AG04450 (cell line): ENCODE measurements at regions not wholly inside any gene's neighbourhood (a gene's known extent, or its start where the extent isn't known, plus 50 kb on each side); places are given as distances from the start of the nearest gene placed in this dataset.

ENCODE experiments used
- CTCF ChIA-PET: fragments of 300-600, 350-600 bp; formaldehyde crosslinking; extraction: SDS; loops from one replicate; lab custom pipeline; 2022; ENCODE audit warnings: antibody characterized with exemption, inconsistent platforms; lab: Charles Lee
- POLR2A ChIA-PET: fragments of 350-600 bp; formaldehyde crosslinking; extraction: SDS; loops from one replicate; lab custom pipeline; 2021; ENCODE audit warnings: antibody characterized with exemption, inconsistent platforms; lab: Yijun Ruan, JAX
- DNase-seq: peaks from one replicate; pipeline ENCODE4 v3.0.0-alpha.2; 2011; ENCODE audit warnings: low read depth, low spot score
- H3K27ac ChIP-seq: one replicate; pipeline ENCODE4 v1.5.1; 2012; ENCODE audit warnings: low read depth, low read length, control low read depth
- H3K27me3 ChIP-seq: one replicate; pipeline ENCODE4 v1.6.0; 2012; ENCODE audit warnings: low read length; ENCODE audit not compliant: control insufficient read depth, insufficient read depth
- H3K4me3 ChIP-seq: 2 replicates; pipeline ENCODE4 v1.5.1; 2011; ENCODE audit warnings: mild to moderate bottlenecking, low read depth, low read length, control low read depth
- H3K9me3 ChIP-seq: 2 replicates; pipeline ENCODE4 v1.5.1; 2012; ENCODE audit warnings: low read length; ENCODE audit not compliant: control insufficient read depth, insufficient read depth
- TF ChIP-seq, protein P1 (sequence below): IDR thresholded peaks from 2 replicates; pipeline ENCODE4 v1.5.1; 2011; ENCODE audit warnings: low read depth, low read length, control low read depth, inconsistent platforms

GRCh38 chr21:16262091-16262490 is 532.3 kb downstream of the USP25 start:
- DNase-seq, result no peak
- POLR2A ChIA-PET, result no interaction called here
- CTCF ChIA-PET, result no interaction called here
- Histone ChIP-seq H3K27ac (no peak overlapping the region), H3K4me3 (no peak overlapping the region), H3K9me3 (no peaks in the 10 kb centered on the region), H3K27me3 (no peaks in the 10 kb centered on the region)
- TF ChIP-seq, protein P1, sequence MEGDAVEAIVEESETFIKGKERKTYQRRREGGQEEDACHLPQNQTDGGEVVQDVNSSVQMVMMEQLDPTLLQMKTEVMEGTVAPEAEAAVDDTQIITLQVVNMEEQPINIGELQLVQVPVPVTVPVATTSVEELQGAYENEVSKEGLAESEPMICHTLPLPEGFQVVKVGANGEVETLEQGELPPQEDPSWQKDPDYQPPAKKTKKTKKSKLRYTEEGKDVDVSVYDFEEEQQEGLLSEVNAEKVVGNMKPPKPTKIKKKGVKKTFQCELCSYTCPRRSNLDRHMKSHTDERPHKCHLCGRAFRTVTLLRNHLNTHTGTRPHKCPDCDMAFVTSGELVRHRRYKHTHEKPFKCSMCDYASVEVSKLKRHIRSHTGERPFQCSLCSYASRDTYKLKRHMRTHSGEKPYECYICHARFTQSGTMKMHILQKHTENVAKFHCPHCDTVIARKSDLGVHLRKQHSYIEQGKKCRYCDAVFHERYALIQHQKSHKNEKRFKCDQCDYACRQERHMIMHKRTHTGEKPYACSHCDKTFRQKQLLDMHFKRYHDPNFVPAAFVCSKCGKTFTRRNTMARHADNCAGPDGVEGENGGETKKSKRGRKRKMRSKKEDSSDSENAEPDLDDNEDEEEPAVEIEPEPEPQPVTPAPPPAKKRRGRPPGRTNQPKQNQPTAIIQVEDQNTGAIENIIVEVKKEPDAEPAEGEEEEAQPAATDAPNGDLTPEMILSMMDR, result no peak

- POLR2A ChIA-PET, result no interaction called here
- no peak overlapping the region for H3K27ac ChIP-seq
- TF ChIP-seq, protein P1, result no peak
- no peak overlapping the region for H3K4me3 ChIP-seq
- H3K27me3 ChIP-seq, result no peaks in the 10 kb centered on the region
- no peaks in the 10 kb centered on the region for H3K9me3 ChIP-seq
- CTCF ChIA-PET, result no interaction called here
- DNase-seq, result no peak
Measured at GRCh38 chr21:16264319-16264718, 534.5 kb downstream of the USP25 start.

GRCh38 chr21:16269476-16269875 is 539.7 kb downstream of the USP25 start:
- POLR2A ChIA-PET, result no interaction called here
- Histone ChIP-seq H3K27me3 (no peaks in the 10 kb centered on the region), H3K27ac (no peak overlapping the region), H3K9me3 (no peaks in the 10 kb centered on the region), H3K4me3 (no peak overlapping the region)
- DNase-seq, result no peak
- CTCF ChIA-PET, result interaction anchor here (1.4 kb wide), 1 partner anchor 10 kb away, joined by 3 read pairs; no protein-coding TSS in a partner anchor
- TF ChIP-seq, protein P1, result no peak

GRCh38 chr21:16279731-16280581 is 550.2 kb downstream of the USP25 start:
- ChIA-PET POLR2A (interaction anchor here (0.5 kb wide), 1 partner anchor 55 kb away, joined by 4 read pairs; no protein-coding TSS in a partner anchor), CTCF (interaction anchor here (1.0 to 1.1 kb wide), 4 partner anchors 10 to 274 kb away, joined by 3 to 8 read pairs (median 4); no protein-coding TSS in a partner anchor)
- TF ChIP-seq, protein P1, result no peak
- no peaks in the 10 kb centered on the region for H3K27me3 ChIP-seq
- DNase-seq, result peak; percentile 3
- no peaks in the 10 kb centered on the region for H3K9me3 ChIP-seq
- no peak overlapping the region for H3K27ac ChIP-seq
- H3K4me3 ChIP-seq, result peak overlapping the region; percentile 34

GRCh38 chr21:16280686-16281091 is 550.9 kb downstream of the USP25 start:
- Histone ChIP-seq H3K27me3 (no peaks in the 10 kb centered on the region), H3K27ac (no peak overlapping the region), H3K9me3 (no peaks in the 10 kb centered on the region), H3K4me3 (no peak overlapping the region)
- no peak for DNase-seq
- TF ChIP-seq, protein P1, result no peak
- ChIA-PET CTCF (interaction anchor here (1.1 to 1.3 kb wide), 2 partner anchors 199 to 275 kb away, joined by 4 to 8 read pairs; no protein-coding TSS in a partner anchor), POLR2A (no interaction called here)
